ENCODE measurements at regions not wholly inside any gene's neighbourhood (a gene's known extent, or its start where the extent isn't known, plus 50 kb on each side); places are given as distances from the start of the nearest gene placed in this dataset.

DNA sequence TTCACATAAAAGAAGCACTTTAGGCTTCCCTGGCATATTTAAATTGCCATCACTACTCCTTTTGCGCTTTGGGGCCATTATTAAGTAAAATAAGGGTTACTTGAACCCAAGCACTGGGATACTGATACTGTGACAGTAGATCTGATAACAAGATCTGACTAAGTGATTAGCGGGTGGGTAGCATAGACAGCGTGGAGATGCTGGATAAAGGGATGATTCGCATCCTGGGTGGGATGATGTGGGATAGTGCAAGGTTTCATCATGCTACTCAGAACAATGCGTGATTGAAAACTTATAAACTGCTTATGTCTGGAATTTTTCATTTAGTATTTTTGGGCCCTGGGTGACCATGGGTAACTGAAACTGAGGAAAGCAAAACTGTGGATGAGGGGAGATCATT lies 75.1 kb downstream of the PTTG1 start:
- DNase-seq: no peak
- TF ChIP-seq EP300 (IDR thresholded peaks at IDR 0.05; ENCODE audit: borderline replicate concordance in 1 of 2, low read depth in 1 of 2, low read length in 1 of 2): peak in 1 of 2 experiments; percentile 90; a peak in 2 of 4 replicates
- peak; percentile 73 for TF ChIP-seq TCF12 (IDR thresholded peaks at IDR 0.05)
- no peak for TF ChIP-seq CHD2 (IDR thresholded peaks at IDR 0.05; ENCODE audit: low read length, partially characterized antibody)
- no peak for TF ChIP-seq GABPA (IDR thresholded peaks at IDR 0.05; ENCODE audit: low read depth)
- peak; percentile 54; the same call in 1 of the 2 replicates for TF ChIP-seq FOXM1 (IDR thresholded peaks at IDR 0.05; ENCODE audit: low read depth)
- peak; percentile 41; the same call in 1 of the 2 replicates for TF ChIP-seq FOSL2 (IDR thresholded peaks at IDR 0.05; ENCODE audit: borderline replicate concordance, low read depth)
- TF ChIP-seq, protein P1, sequence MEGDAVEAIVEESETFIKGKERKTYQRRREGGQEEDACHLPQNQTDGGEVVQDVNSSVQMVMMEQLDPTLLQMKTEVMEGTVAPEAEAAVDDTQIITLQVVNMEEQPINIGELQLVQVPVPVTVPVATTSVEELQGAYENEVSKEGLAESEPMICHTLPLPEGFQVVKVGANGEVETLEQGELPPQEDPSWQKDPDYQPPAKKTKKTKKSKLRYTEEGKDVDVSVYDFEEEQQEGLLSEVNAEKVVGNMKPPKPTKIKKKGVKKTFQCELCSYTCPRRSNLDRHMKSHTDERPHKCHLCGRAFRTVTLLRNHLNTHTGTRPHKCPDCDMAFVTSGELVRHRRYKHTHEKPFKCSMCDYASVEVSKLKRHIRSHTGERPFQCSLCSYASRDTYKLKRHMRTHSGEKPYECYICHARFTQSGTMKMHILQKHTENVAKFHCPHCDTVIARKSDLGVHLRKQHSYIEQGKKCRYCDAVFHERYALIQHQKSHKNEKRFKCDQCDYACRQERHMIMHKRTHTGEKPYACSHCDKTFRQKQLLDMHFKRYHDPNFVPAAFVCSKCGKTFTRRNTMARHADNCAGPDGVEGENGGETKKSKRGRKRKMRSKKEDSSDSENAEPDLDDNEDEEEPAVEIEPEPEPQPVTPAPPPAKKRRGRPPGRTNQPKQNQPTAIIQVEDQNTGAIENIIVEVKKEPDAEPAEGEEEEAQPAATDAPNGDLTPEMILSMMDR (IDR thresholded peaks at IDR 0.05): no peak
- no peak for TF ChIP-seq RAD21 (IDR thresholded peaks at IDR 0.05; ENCODE audit: low read length)
- peak; percentile 51; the same call in 1 of the 2 replicates for TF ChIP-seq NFIC (IDR thresholded peaks at IDR 0.05; ENCODE audit: borderline replicate concordance)
- TF ChIP-seq, protein P2, sequence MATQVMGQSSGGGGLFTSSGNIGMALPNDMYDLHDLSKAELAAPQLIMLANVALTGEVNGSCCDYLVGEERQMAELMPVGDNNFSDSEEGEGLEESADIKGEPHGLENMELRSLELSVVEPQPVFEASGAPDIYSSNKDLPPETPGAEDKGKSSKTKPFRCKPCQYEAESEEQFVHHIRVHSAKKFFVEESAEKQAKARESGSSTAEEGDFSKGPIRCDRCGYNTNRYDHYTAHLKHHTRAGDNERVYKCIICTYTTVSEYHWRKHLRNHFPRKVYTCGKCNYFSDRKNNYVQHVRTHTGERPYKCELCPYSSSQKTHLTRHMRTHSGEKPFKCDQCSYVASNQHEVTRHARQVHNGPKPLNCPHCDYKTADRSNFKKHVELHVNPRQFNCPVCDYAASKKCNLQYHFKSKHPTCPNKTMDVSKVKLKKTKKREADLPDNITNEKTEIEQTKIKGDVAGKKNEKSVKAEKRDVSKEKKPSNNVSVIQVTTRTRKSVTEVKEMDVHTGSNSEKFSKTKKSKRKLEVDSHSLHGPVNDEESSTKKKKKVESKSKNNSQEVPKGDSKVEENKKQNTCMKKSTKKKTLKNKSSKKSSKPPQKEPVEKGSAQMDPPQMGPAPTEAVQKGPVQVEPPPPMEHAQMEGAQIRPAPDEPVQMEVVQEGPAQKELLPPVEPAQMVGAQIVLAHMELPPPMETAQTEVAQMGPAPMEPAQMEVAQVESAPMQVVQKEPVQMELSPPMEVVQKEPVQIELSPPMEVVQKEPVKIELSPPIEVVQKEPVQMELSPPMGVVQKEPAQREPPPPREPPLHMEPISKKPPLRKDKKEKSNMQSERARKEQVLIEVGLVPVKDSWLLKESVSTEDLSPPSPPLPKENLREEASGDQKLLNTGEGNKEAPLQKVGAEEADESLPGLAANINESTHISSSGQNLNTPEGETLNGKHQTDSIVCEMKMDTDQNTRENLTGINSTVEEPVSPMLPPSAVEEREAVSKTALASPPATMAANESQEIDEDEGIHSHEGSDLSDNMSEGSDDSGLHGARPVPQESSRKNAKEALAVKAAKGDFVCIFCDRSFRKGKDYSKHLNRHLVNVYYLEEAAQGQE (IDR thresholded peaks at IDR 0.05; ENCODE audit: low read depth, low read length): no peak
- TF ChIP-seq RFX5 (IDR thresholded peaks at IDR 0.05; ENCODE audit: low read length): no peak
- TF ChIP-seq MEF2A (IDR thresholded peaks at IDR 0.05; ENCODE audit: borderline replicate concordance, low read depth): no peak
- no peak for TF ChIP-seq POLR2AphosphoS5 (IDR thresholded peaks at IDR 0.05; ENCODE audit: low read depth, low read length)
- TF ChIP-seq, protein P3, sequence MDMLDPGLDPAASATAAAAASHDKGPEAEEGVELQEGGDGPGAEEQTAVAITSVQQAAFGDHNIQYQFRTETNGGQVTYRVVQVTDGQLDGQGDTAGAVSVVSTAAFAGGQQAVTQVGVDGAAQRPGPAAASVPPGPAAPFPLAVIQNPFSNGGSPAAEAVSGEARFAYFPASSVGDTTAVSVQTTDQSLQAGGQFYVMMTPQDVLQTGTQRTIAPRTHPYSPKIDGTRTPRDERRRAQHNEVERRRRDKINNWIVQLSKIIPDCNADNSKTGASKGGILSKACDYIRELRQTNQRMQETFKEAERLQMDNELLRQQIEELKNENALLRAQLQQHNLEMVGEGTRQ (IDR thresholded peaks at IDR 0.05; ENCODE audit: borderline replicate concordance, low read depth, low read length): no peak
- TF ChIP-seq JUND (IDR thresholded peaks at IDR 0.05): peak; percentile 69
- TF ChIP-seq, protein P4, sequence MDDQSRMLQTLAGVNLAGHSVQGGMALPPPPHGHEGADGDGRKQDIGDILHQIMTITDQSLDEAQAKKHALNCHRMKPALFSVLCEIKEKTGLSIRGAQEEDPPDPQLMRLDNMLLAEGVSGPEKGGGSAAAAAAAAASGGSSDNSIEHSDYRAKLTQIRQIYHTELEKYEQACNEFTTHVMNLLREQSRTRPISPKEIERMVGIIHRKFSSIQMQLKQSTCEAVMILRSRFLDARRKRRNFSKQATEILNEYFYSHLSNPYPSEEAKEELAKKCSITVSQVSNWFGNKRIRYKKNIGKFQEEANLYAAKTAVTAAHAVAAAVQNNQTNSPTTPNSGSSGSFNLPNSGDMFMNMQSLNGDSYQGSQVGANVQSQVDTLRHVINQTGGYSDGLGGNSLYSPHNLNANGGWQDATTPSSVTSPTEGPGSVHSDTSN (IDR thresholded peaks at IDR 0.05): peak; percentile 69
- H4K20me1 ChIP-seq (ENCODE audit: insufficient read depth): no peaks in the 10 kb centered on the region
- ChIA-PET POLR2A (no interaction called here), CTCF (no interaction called here)
- H3K4me3 ChIP-seq (ENCODE audit: low read depth in 2 of 2, low read length in 1 of 2): no peak overlapping the region
- H2AFZ ChIP-seq (ENCODE audit: low read depth): peak overlapping the region; percentile 51; the same call in 1 of the 2 replicates
- peak overlapping the region in 1 of 2 experiments; percentile 44; a peak in 1 of 4 replicates for H3K27ac ChIP-seq (ENCODE audit: low read depth in 2 of 2, low read length in 1 of 2)
- H3F3A ChIP-seq (replicated peaks; ENCODE audit: insufficient read depth): no peaks in the 10 kb centered on the region
- H3K36me3 ChIP-seq (replicated peaks in 1 of 2; ENCODE audit: control insufficient read depth in 1 of 2, insufficient read depth in 2 of 2, low read length in 1 of 2): no peaks in the 10 kb centered on the region
- no peaks in the 10 kb centered on the region for H3K79me2 ChIP-seq (ENCODE audit: insufficient read depth)
- H3K9me3 ChIP-seq: no peaks in the 10 kb centered on the region
- H3K4me2 ChIP-seq: no peak overlapping the region
- H3K4me1 ChIP-seq (ENCODE audit: control insufficient read depth in 1 of 2, insufficient read depth in 2 of 2, low read depth in 1 of 2, low read length in 1 of 2): no peaks in the 10 kb centered on the region
- no peaks in the 10 kb centered on the region for H3K9me2 ChIP-seq
- H3K9ac ChIP-seq: no peak overlapping the region
- 28% methylated on average over 5 of the region's 5 CpGs for WGBS (ENCODE audit: low lambda C conversion rate)
- H3K27me3 ChIP-seq (ENCODE audit: insufficient read depth): no peaks in the 10 kb centered on the region
